ENCODE measurements at regions not wholly inside any gene's neighbourhood (a gene's known extent, or its start where the extent isn't known, plus 50 kb on each side); places are given as distances from the start of the nearest gene placed in this dataset.
"Not testable (repeated sequence)": the region's sequence is repeated elsewhere in the genome, so short reads cannot be mapped to it uniquely, and the experiment has no call there.

DNA sequence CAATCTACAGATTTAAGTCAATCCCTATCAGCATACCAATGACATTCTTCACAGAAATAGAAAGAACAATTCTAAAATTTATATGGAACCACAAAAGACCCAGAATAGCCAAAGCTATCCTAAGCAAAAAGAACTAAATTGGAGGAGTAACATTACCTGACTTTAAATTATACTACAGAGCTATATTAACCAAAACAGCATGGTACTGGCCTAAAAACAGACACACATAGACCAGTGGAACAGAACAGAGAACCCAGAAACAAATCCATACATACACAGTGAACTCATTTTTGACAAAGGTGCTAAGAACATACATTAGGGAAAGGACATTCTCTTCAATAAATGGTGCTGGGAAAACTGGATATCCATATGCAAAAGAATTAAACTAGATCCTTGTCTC, 68.6 kb upstream of the HES1 start:
- H3K36me3 ChIP-seq (ENCODE audit: control insufficient read depth, insufficient read depth, low read length); H3K27me3 ChIP-seq (ENCODE audit: control insufficient read depth, insufficient read depth, low read length); DNase-seq (ENCODE audit: low read depth in 4 of 6, low spot score in 6 of 6); H3K27ac ChIP-seq (ENCODE audit: low read depth, low read length); H3K9me3 ChIP-seq (ENCODE audit: control insufficient read depth, insufficient read depth, low read length); H3K4me3 ChIP-seq (ENCODE audit: low read depth, low read length): not testable (repeated sequence)
- peaks cover 19% of the 10 kb centered on the region for H3K4me1 ChIP-seq (ENCODE audit: control insufficient read depth, insufficient read depth, low read length)

DNA sequence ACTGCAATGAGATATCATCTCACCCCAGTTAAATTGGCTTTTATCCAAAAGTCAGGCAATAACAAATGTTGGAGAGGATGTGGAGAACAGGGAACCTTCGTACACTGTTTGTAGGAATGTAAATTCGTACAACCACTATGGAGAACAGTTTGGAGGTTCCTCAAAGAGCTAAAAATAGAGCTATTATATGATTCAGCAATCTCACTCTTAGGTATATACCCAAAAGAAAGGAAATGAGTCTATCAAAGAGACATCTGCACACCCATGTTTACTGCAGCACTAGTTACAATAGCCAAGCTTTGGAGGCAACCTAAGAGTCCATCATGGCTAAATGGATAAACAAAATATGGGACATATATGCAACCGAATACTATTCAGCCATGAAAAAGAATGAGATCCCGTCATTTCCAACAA, 68.0 kb upstream of the HES1 start:
- H3K36me3 ChIP-seq (ENCODE audit: control insufficient read depth, insufficient read depth, low read length), result no peaks in the 10 kb centered on the region
- peaks cover 4% of the 10 kb centered on the region for H3K9me3 ChIP-seq (ENCODE audit: control insufficient read depth, insufficient read depth, low read length)
- H3K4me3 ChIP-seq (ENCODE audit: low read depth, low read length), result no peak overlapping the region
- no CpG with 5 or more reads among the region's 4 CpGs for WGBS (ENCODE audit: insufficient coverage)
- H3K27ac ChIP-seq (ENCODE audit: low read depth, low read length), result no peak overlapping the region
- DNase-seq (ENCODE audit: low read depth in 4 of 6, low spot score in 6 of 6), result no peak
- H3K27me3 ChIP-seq (ENCODE audit: control insufficient read depth, insufficient read depth, low read length), result peaks cover 9% of the 10 kb centered on the region
- H3K4me1 ChIP-seq (ENCODE audit: control insufficient read depth, insufficient read depth, low read length), result peaks cover 19% of the 10 kb centered on the region

DNA sequence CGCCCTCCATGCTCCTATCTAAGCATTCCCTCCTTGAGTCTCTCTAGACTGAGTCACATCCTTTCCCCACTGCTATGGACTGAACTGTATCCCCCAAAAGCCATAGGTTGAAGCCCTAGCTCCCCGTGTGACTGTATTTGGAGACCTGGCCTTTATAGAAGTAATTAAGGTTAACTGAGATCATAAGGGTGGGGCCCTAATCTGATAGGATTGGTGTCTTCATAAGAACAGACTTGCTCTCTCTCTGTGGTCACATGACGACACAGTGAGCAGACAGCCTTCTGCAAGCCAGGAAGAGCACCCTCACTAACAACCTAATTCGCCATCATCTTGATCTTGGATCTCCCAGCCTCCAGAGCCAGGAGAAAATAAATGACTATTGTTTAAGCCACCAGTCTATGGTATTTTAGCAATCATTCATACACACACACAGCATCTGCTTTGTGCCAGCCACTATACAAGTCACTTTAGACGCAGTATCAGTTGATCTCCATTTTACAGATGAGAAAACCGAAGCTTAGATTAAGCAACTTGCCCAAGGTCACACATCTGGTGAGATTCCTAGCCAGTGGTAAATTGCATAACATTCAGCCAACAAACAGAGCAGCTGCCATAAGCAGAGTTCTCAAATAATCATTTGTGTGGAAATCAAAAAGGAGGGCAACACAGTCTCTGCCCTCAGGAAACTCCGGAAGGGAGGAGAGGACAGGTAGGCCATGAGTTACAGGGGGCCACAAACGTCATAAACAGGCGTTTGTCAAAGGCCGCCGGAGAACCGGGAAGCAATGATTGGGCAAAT, 66.3 kb upstream of the HES1 start:
- Histone ChIP-seq H3K4me1 (ENCODE audit: control insufficient read depth, insufficient read depth, low read length) (peaks cover 19% of the 10 kb centered on the region), H3K9me3 (ENCODE audit: control insufficient read depth, insufficient read depth, low read length) (peaks cover 4% of the 10 kb centered on the region), H3K27me3 (ENCODE audit: control insufficient read depth, insufficient read depth, low read length) (peaks cover 9% of the 10 kb centered on the region), H3K27ac (ENCODE audit: low read depth, low read length) (no peak overlapping the region), H3K36me3 (ENCODE audit: control insufficient read depth, insufficient read depth, low read length) (no peaks in the 10 kb centered on the region), H3K4me3 (ENCODE audit: low read depth, low read length) (no peak overlapping the region)
- WGBS (ENCODE audit: insufficient coverage), result 97% methylated on average over 10 of the region's 12 CpGs
- DNase-seq (ENCODE audit: low read depth in 4 of 6, low spot score in 6 of 6), result no peak

DNA sequence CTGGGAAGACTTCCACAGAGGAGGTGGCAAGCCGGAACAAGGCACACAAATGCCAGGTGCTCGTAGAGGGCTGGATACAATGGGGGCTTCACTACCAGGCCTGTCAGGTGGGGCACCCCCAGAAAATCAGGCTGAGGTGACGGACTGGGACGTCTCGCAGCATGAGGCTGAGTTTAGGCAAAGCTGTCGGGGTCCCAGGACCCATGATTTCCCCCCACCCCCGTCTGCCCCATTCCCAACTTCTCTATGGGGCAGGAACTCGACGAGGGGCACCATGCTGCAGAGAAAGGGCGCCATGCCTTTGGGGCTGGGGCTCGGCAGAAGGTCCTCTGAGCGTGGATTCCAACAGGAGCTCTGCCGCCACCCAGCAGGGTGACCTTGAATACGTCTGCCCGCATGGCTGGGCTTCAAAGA, 65.7 kb upstream of the HES1 start:
- Histone ChIP-seq H3K4me1 (ENCODE audit: control insufficient read depth, insufficient read depth, low read length) (peaks cover 19% of the 10 kb centered on the region), H3K4me3 (ENCODE audit: low read depth, low read length) (peak overlapping the region; percentile 40), H3K9me3 (ENCODE audit: control insufficient read depth, insufficient read depth, low read length) (peaks cover 4% of the 10 kb centered on the region), H3K27me3 (ENCODE audit: control insufficient read depth, insufficient read depth, low read length) (peaks cover 11% of the 10 kb centered on the region), H3K36me3 (ENCODE audit: control insufficient read depth, insufficient read depth, low read length) (no peaks in the 10 kb centered on the region), H3K27ac (ENCODE audit: low read depth, low read length) (peak overlapping the region; percentile 42)
- DNase-seq (ENCODE audit: low read depth in 4 of 6, low spot score in 6 of 6), result no peak
- WGBS (ENCODE audit: insufficient coverage), result 63% methylated on average over 15 of the region's 15 CpGs

DNA sequence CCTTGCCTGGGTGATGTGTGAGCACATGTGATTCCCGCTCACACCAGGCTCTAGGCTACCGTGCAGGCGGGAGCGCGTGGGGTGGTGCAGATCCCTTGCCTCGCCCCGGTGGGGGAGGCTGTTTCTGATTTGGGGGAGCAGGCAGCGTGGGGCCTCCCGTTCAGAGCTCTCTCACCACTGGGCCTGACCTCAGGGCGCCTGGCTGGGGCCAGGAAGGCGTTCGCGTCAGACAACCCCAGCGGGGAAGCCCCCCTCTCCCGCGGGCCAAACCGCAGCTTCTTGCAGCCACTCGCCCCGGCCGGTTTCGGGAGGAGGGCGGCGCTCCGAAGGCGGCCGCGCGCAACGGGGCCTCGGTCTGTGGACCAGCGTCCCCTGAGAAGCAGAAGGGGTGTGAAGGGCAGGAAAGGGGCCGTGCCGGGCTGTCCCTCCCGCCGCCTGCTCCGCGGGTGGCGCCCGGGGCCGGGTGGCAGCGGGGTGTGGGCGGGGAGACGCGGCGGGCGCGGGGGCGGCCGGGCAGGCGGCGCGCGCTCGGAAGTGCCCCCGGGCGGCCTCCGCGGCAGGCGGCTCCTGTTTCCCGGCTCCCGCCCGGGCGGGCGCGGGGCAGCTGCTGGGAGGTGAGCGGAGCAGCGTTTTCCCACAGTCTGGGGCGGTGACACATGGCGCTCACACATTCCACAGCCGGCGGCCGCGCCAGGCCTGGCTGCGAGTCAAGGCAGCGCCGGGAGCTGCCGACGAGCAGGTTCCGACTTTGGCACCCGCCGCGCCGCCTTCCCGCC, 65.1 kb upstream of the HES1 start:
- Histone ChIP-seq H3K4me1 (ENCODE audit: control insufficient read depth, insufficient read depth, low read length) (peaks cover 19% of the 10 kb centered on the region), H3K36me3 (ENCODE audit: control insufficient read depth, insufficient read depth, low read length) (no peaks in the 10 kb centered on the region), H3K9me3 (ENCODE audit: control insufficient read depth, insufficient read depth, low read length) (peaks cover 4% of the 10 kb centered on the region), H3K27me3 (ENCODE audit: control insufficient read depth, insufficient read depth, low read length) (peaks cover 8% of the 10 kb centered on the region), H3K4me3 (ENCODE audit: low read depth, low read length) (peak overlapping the region; percentile 40), H3K27ac (ENCODE audit: low read depth, low read length) (peak overlapping the region; percentile 42)
- under 1% methylated on average over 81 of the region's 84 CpGs for WGBS (ENCODE audit: insufficient coverage)
- peak in 4 of 6 donors; percentile 67 to 96 (median 84) for DNase-seq (ENCODE audit: low read depth in 4 of 6, low spot score in 6 of 6)

DNA sequence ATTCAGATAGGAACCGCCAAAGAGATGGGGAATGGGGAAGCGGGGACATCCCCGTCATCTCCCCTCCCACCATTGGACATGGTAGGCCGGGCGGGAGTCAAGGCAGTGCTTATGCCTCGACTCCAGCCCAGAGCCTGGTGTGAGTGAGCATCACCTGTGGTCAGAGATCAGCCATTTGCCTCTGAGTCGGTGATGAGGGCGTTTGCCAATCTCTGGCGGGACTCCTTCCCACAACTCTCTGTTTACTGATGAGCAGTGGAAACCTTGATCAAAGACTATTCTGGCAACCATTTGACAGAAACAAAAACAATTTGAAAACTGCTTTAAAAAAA, 63.9 kb upstream of the HES1 start:
- peaks cover 22% of the 10 kb centered on the region for H3K4me1 ChIP-seq (ENCODE audit: control insufficient read depth, insufficient read depth, low read length)
- no peaks in the 10 kb centered on the region for H3K36me3 ChIP-seq (ENCODE audit: control insufficient read depth, insufficient read depth, low read length)
- no CpG with 5 or more reads among the region's 9 CpGs for WGBS (ENCODE audit: insufficient coverage)
- H3K9me3 ChIP-seq (ENCODE audit: control insufficient read depth, insufficient read depth, low read length), result no peaks in the 10 kb centered on the region
- H3K27ac ChIP-seq (ENCODE audit: low read depth, low read length), result no peak overlapping the region
- H3K4me3 ChIP-seq (ENCODE audit: low read depth, low read length), result no peak overlapping the region
- DNase-seq (ENCODE audit: low read depth in 4 of 6, low spot score in 6 of 6), result no peak
- H3K27me3 ChIP-seq (ENCODE audit: control insufficient read depth, insufficient read depth, low read length), result peaks cover 8% of the 10 kb centered on the region

DNA sequence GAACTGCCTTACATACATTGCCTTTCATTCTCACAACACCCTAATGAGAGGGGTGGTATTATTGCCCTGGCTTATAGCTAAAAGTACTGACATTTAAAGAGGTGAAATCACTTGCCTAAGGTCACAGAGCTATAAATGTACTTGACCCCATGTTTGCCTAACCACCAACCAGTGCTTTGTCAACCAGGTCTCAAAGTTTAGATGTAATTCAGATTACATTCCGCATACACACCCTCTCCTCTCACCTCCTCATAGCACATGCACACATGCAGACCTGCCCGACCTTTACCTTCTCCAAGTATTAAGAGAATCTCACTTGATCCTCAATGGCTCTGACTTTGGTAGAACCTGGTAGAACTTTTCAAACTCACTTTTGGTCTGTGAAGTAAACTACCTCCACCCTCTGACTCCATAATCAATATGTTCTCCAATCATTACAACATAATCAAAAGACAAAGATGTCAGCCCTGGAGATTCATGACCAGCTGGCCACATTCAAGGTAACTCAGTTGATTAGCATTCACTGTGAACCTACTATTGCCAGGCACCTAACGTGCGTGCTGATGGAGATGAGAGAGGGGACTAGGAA, 63.2 kb upstream of the HES1 start:
- Histone ChIP-seq H3K27me3 (ENCODE audit: control insufficient read depth, insufficient read depth, low read length) (peaks cover 8% of the 10 kb centered on the region), H3K4me1 (ENCODE audit: control insufficient read depth, insufficient read depth, low read length) (peaks cover 22% of the 10 kb centered on the region), H3K27ac (ENCODE audit: low read depth, low read length) (no peak overlapping the region), H3K9me3 (ENCODE audit: control insufficient read depth, insufficient read depth, low read length) (no peaks in the 10 kb centered on the region), H3K36me3 (ENCODE audit: control insufficient read depth, insufficient read depth, low read length) (no peaks in the 10 kb centered on the region), H3K4me3 (ENCODE audit: low read depth, low read length) (no peak overlapping the region)
- WGBS (ENCODE audit: insufficient coverage), result 100% methylated on average over 2 of the region's 4 CpGs
- DNase-seq (ENCODE audit: low read depth in 4 of 6, low spot score in 6 of 6), result no peak

DNA sequence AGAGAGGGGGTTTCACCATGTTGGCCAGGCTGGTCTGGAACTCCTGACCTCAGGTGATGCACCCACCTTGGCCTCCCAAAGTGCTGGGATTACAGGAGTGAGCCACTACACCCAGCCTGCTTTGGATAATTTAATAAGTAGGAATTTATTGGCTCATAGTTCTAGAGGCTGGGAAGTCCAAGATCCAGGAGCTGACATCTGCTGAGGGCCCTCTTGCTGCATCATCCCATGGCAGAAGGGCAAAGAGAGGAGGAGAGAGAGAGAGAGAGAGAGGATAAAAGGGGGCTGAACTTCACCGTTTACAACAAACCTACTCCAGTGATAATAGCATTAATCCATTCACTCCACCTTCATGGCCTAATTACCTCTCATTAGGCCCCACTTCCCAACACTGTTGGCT, 62.0 kb upstream of the HES1 start:
- DNase-seq (ENCODE audit: low read depth in 4 of 6, low spot score in 6 of 6), result no peak
- no CpG with 5 or more reads among the region's 1 CpG for WGBS (ENCODE audit: insufficient coverage)

DNA sequence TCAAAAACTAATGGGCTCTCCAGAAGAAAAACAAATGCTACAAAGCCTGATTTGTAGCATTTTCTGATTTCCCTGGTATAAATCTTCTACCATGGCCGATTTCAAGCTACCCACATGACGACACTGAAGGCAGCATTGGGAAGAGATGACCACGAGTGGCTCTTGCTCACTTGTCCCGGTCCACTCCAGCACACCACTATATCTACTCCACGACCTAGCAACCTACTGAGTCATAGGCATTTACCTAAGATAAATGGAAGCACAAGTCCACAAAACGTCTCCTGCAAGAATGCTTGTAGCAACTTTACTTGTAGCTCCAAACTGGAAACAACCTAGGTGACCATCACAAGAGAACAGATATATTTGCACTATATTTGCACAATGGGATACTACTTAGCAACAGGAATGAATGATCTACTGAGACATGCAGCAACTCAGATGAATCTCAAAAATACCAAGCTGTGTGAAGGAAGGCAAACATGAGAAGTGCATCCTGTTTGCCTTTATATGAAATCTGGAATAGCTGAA, 60.8 kb upstream of the HES1 start:
- Histone ChIP-seq H3K27ac (ENCODE audit: low read depth, low read length) (no peak overlapping the region), H3K4me1 (ENCODE audit: control insufficient read depth, insufficient read depth, low read length) (peaks cover 29% of the 10 kb centered on the region), H3K27me3 (ENCODE audit: control insufficient read depth, insufficient read depth, low read length) (peaks cover 12% of the 10 kb centered on the region), H3K36me3 (ENCODE audit: control insufficient read depth, insufficient read depth, low read length) (no peaks in the 10 kb centered on the region), H3K4me3 (ENCODE audit: low read depth, low read length) (no peak overlapping the region), H3K9me3 (ENCODE audit: control insufficient read depth, insufficient read depth, low read length) (no peaks in the 10 kb centered on the region)
- no peak for DNase-seq (ENCODE audit: low read depth in 4 of 6, low spot score in 6 of 6)
- whole genome bisulfite sequencing (ENCODE audit: insufficient coverage), result 92% methylated on average over 5 of the region's 6 CpGs

More for the DNA sequence above, 62.0 kb upstream of the HES1 start:
- Histone ChIP-seq H3K9me3 (ENCODE audit: control insufficient read depth, insufficient read depth, low read length) (no peaks in the 10 kb centered on the region), H3K4me3 (ENCODE audit: low read depth, low read length) (no peak overlapping the region), H3K27ac (ENCODE audit: low read depth, low read length) (no peak overlapping the region), H3K27me3 (ENCODE audit: control insufficient read depth, insufficient read depth, low read length) (peaks cover 8% of the 10 kb centered on the region), H3K36me3 (ENCODE audit: control insufficient read depth, insufficient read depth, low read length) (no peaks in the 10 kb centered on the region), H3K4me1 (ENCODE audit: control insufficient read depth, insufficient read depth, low read length) (peaks cover 22% of the 10 kb centered on the region)
